ENCODE measurements at regions not wholly inside any gene's neighbourhood (a gene's known extent, or its start where the extent isn't known, plus 50 kb on each side); places are given as distances from the start of the nearest gene placed in this dataset.

- Histone ChIP-seq H3K27ac (no peak overlapping the region), H2AFZ (ENCODE audit: low read depth) (no peak overlapping the region), H3K9ac (no peak overlapping the region), H3K36me3 (ENCODE audit: insufficient read depth) (no peaks in the 10 kb centered on the region), H3K4me1 (ENCODE audit: low read depth, poor library complexity, severe bottlenecking) (no peaks in the 10 kb centered on the region), H3K79me2 (ENCODE audit: insufficient read depth, low read depth) (no peaks in the 10 kb centered on the region), H3K27me3 (ENCODE audit: insufficient read depth, low read depth) (peaks cover 99% of the 10 kb centered on the region), H3K4me3 (IDR thresholded peaks at IDR 0.05; ENCODE audit: insufficient read depth, low read depth, low read length) (no peak overlapping the region), H3K4me2 (no peak overlapping the region), H4K20me1 (ENCODE audit: insufficient read depth) (no peaks in the 10 kb centered on the region)
- TF ChIP-seq CTCF (conservative IDR thresholded peaks at IDR 0.05; ENCODE audit: low read depth, low read length): no peak
These were observed 170.6 kb upstream of the CIBAR2 start for GRCh38 chr16:85282842-85283241.

GRCh38 chr16:85283305-85284050 lies 171.2 kb upstream of the CIBAR2 start:
- Histone ChIP-seq H3K4me3 (IDR thresholded peaks at IDR 0.05; ENCODE audit: insufficient read depth, low read depth, low read length) (no peak overlapping the region), H3K36me3 (ENCODE audit: insufficient read depth) (no peaks in the 10 kb centered on the region), H3K27ac (no peak overlapping the region), H4K20me1 (ENCODE audit: insufficient read depth) (no peaks in the 10 kb centered on the region), H3K4me2 (no peak overlapping the region), H2AFZ (ENCODE audit: low read depth) (no peak overlapping the region), H3K4me1 (ENCODE audit: low read depth, poor library complexity, severe bottlenecking) (no peaks in the 10 kb centered on the region), H3K9ac (no peak overlapping the region), H3K27me3 (ENCODE audit: insufficient read depth, low read depth) (peaks cover 99% of the 10 kb centered on the region), H3K79me2 (ENCODE audit: insufficient read depth, low read depth) (no peaks in the 10 kb centered on the region)
- TF ChIP-seq CTCF (conservative IDR thresholded peaks at IDR 0.05; ENCODE audit: low read depth, low read length): no peak

- Histone ChIP-seq H3K79me2 (ENCODE audit: insufficient read depth, low read depth) (no peaks in the 10 kb centered on the region), H3K9ac (no peak overlapping the region), H2AFZ (ENCODE audit: low read depth) (no peak overlapping the region), H4K20me1 (ENCODE audit: insufficient read depth) (no peaks in the 10 kb centered on the region), H3K27me3 (ENCODE audit: insufficient read depth, low read depth) (peaks cover 99% of the 10 kb centered on the region), H3K36me3 (ENCODE audit: insufficient read depth) (no peaks in the 10 kb centered on the region), H3K27ac (no peak overlapping the region), H3K4me3 (IDR thresholded peaks at IDR 0.05; ENCODE audit: insufficient read depth, low read depth, low read length) (no peak overlapping the region), H3K4me2 (no peak overlapping the region), H3K4me1 (ENCODE audit: low read depth, poor library complexity, severe bottlenecking) (no peaks in the 10 kb centered on the region)
- TF ChIP-seq CTCF (conservative IDR thresholded peaks at IDR 0.05; ENCODE audit: low read depth, low read length): no peak
These were observed 172.0 kb upstream of the CIBAR2 start for GRCh38 chr16:85284141-85284817.

GRCh38 chr16:85285681-85286065 lies 173.4 kb upstream of the CIBAR2 start:
- H4K20me1 ChIP-seq (ENCODE audit: insufficient read depth): no peaks in the 10 kb centered on the region
- no peak for TF ChIP-seq CTCF (conservative IDR thresholded peaks at IDR 0.05; ENCODE audit: low read depth, low read length)
- peaks cover 97% of the 10 kb centered on the region for H3K27me3 ChIP-seq (ENCODE audit: insufficient read depth, low read depth)
- H3K36me3 ChIP-seq (ENCODE audit: insufficient read depth): no peaks in the 10 kb centered on the region
- H3K4me3 ChIP-seq (IDR thresholded peaks at IDR 0.05; ENCODE audit: insufficient read depth, low read depth, low read length): no peak overlapping the region
- no peak overlapping the region for H2AFZ ChIP-seq (ENCODE audit: low read depth)
- H3K4me1 ChIP-seq (ENCODE audit: low read depth, poor library complexity, severe bottlenecking): no peaks in the 10 kb centered on the region
- H3K4me2 ChIP-seq: no peak overlapping the region
- H3K9ac ChIP-seq: no peak overlapping the region
- H3K79me2 ChIP-seq (ENCODE audit: insufficient read depth, low read depth): no peaks in the 10 kb centered on the region
- H3K27ac ChIP-seq: no peak overlapping the region

Measured in KMS-11 (cell line).